ENCODE measurements at regions not wholly inside any gene's neighbourhood (a gene's known extent, or its start where the extent isn't known, plus 50 kb on each side); places are given as distances from the start of the nearest gene placed in this dataset.
"Not testable (repeated sequence)": the region's sequence is repeated elsewhere in the genome, so short reads cannot be mapped to it uniquely, and the experiment has no call there.

GRCh38 chr2:142710336-142710735 lies 167.1 kb upstream of the KYNU start:
- Histone ChIP-seq H3K4me3 (ENCODE audit: low read length) (no peak overlapping the region), H3K27me3 (ENCODE audit: control insufficient read depth, insufficient read depth, low read length) (no peaks in the 10 kb centered on the region), H3K9ac (ENCODE audit: low read length) (no peak overlapping the region), H3K4me1 (ENCODE audit: control insufficient read depth, low read depth, low read length) (no peaks in the 10 kb centered on the region), H3K9me3 (ENCODE audit: control insufficient read depth, low read depth, low read length) (no peaks in the 10 kb centered on the region), H3K36me3 (ENCODE audit: control insufficient read depth, low read depth, low read length) (no peaks in the 10 kb centered on the region), H3K27ac (ENCODE audit: low read length) (no peak overlapping the region)

GRCh38 chr2:142707318-142707717 lies 170.1 kb upstream of the KYNU start:
- no peaks in the 10 kb centered on the region for H3K36me3 ChIP-seq (ENCODE audit: control insufficient read depth, low read depth, low read length)
- H3K4me1 ChIP-seq (ENCODE audit: control insufficient read depth, low read depth, low read length) = no peaks in the 10 kb centered on the region
- H3K9ac ChIP-seq (ENCODE audit: low read length) = no peak overlapping the region
- H3K9me3 ChIP-seq (ENCODE audit: control insufficient read depth, low read depth, low read length) = no peaks in the 10 kb centered on the region
- H3K27ac ChIP-seq (ENCODE audit: low read length) = no peak overlapping the region
- no peak overlapping the region for H3K4me3 ChIP-seq (ENCODE audit: low read length)
- no peaks in the 10 kb centered on the region for H3K27me3 ChIP-seq (ENCODE audit: control insufficient read depth, insufficient read depth, low read length)

GRCh38 chr2:142702397-142702796 lies 175.1 kb upstream of the KYNU start:
- not testable (repeated sequence) for H3K4me1 ChIP-seq (ENCODE audit: control insufficient read depth, low read depth, low read length); H3K36me3 ChIP-seq (ENCODE audit: control insufficient read depth, low read depth, low read length); H3K27me3 ChIP-seq (ENCODE audit: control insufficient read depth, insufficient read depth, low read length); H3K27ac ChIP-seq (ENCODE audit: low read length); H3K4me3 ChIP-seq (ENCODE audit: low read length); H3K9ac ChIP-seq (ENCODE audit: low read length); H3K9me3 ChIP-seq (ENCODE audit: control insufficient read depth, low read depth, low read length)

- not testable (repeated sequence) for H3K9me3 ChIP-seq (ENCODE audit: control insufficient read depth, low read depth, low read length); H3K4me3 ChIP-seq (ENCODE audit: low read length); H3K4me1 ChIP-seq (ENCODE audit: control insufficient read depth, low read depth, low read length); H3K36me3 ChIP-seq (ENCODE audit: control insufficient read depth, low read depth, low read length); H3K27ac ChIP-seq (ENCODE audit: low read length); H3K9ac ChIP-seq (ENCODE audit: low read length); H3K27me3 ChIP-seq (ENCODE audit: control insufficient read depth, insufficient read depth, low read length)
Measured at GRCh38 chr2:142695350-142696257, 181.9 kb upstream of the KYNU start.

- H3K9me3 ChIP-seq (ENCODE audit: control insufficient read depth, low read depth, low read length) = no peaks in the 10 kb centered on the region
Measured at GRCh38 chr2:142694282-142694681, 183.2 kb upstream of the KYNU start.

DNA sequence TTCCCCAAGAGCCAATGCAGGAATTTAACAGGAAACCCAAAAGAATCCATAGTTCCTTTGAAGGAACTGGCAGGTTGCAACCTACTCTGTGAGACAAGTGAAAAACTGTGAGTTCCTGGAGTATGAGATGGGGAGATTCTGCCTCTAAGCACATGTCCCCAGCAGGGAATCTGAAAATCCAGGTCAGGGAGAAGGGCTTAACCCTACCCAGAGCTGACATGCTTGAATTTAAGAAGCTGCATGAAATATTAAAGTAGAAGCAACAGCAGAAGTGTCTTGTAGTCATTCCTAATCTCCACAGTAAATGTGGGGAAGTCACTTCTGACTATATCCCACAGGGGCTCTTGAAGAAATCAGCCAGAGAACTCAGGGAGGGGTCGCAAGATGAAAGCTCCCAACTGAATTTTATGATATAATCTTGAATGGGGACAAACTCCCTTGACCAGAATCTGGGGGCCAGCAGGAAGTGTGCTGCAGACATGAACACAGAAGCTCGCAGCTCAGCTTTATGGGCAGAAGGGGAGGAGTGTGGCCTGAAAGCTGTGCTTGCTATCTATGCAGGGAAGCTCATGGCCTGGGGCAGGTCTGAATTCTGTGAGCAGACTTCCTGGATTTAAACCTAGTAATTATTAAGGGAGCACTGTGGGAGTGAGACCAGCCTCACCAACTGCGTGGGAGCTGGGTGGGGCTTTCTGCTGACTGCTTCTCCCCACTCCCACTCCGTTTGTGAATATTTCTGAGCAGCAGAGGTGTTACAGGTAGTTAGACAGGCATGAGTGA lies 184.1 kb upstream of the KYNU start:
- no peak overlapping the region for H3K27ac ChIP-seq (ENCODE audit: low read length)
- H3K9me3 ChIP-seq (ENCODE audit: control insufficient read depth, low read depth, low read length) = no peaks in the 10 kb centered on the region

More at GRCh38 chr2:142694282-142694681, 183.2 kb upstream of the KYNU start:
- Histone ChIP-seq H3K4me3 (ENCODE audit: low read length) (no peak overlapping the region), H3K4me1 (ENCODE audit: control insufficient read depth, low read depth, low read length) (peaks cover 19% of the 10 kb centered on the region), H3K27me3 (ENCODE audit: control insufficient read depth, insufficient read depth, low read length) (no peaks in the 10 kb centered on the region), H3K36me3 (ENCODE audit: control insufficient read depth, low read depth, low read length) (no peaks in the 10 kb centered on the region), H3K9ac (ENCODE audit: low read length) (no peak overlapping the region), H3K27ac (ENCODE audit: low read length) (no peak overlapping the region)

DNA sequence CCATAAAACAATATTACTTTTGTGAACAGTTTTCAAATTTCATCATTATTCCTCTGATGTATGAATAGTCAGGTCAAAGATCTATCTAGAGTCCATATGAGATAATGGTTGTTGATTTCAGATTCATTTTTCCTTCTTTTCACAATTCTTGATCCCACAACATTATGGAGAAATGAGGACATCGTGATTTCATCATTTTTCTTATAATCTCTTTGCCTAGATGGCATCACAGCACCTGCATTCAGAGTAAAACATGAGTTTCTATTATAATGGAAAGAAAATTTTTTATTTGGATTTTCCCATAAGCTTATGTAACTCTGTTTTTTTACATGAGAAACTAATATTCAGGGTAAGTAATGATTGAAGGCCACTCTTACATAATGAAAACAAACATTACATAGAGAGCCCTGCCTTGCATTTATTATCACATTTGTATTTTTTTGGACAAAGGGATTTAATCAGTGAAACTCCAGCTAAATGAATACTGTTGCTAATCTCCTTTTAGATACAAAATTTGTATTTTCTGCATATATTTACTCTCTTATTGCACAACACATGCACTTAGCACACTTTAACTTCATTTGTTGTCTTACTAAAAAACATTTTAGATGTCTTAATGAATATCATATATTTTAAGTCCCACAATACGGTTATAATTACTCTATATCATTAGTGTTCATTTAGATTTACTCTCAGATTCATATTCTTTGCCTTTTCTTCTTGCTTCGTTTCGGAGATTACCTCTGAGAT lies 188.4 kb upstream of the KYNU start:
- peaks cover 19% of the 10 kb centered on the region for H3K4me1 ChIP-seq (ENCODE audit: control insufficient read depth, low read depth, low read length)
- no peaks in the 10 kb centered on the region for H3K9me3 ChIP-seq (ENCODE audit: control insufficient read depth, low read depth, low read length)
- H3K36me3 ChIP-seq (ENCODE audit: control insufficient read depth, low read depth, low read length) = no peaks in the 10 kb centered on the region
- H3K27me3 ChIP-seq (ENCODE audit: control insufficient read depth, insufficient read depth, low read length) = no peaks in the 10 kb centered on the region
- H3K27ac ChIP-seq (ENCODE audit: low read length) = no peak overlapping the region
- H3K4me3 ChIP-seq (ENCODE audit: low read length) = no peak overlapping the region
- H3K9ac ChIP-seq (ENCODE audit: low read length) = no peak overlapping the region

More for the DNA sequence above, 184.1 kb upstream of the KYNU start:
- Histone ChIP-seq H3K4me3 (ENCODE audit: low read length) (no peak overlapping the region), H3K9ac (ENCODE audit: low read length) (no peak overlapping the region), H3K36me3 (ENCODE audit: control insufficient read depth, low read depth, low read length) (no peaks in the 10 kb centered on the region), H3K4me1 (ENCODE audit: control insufficient read depth, low read depth, low read length) (peaks cover 19% of the 10 kb centered on the region), H3K27me3 (ENCODE audit: control insufficient read depth, insufficient read depth, low read length) (no peaks in the 10 kb centered on the region)

DNA sequence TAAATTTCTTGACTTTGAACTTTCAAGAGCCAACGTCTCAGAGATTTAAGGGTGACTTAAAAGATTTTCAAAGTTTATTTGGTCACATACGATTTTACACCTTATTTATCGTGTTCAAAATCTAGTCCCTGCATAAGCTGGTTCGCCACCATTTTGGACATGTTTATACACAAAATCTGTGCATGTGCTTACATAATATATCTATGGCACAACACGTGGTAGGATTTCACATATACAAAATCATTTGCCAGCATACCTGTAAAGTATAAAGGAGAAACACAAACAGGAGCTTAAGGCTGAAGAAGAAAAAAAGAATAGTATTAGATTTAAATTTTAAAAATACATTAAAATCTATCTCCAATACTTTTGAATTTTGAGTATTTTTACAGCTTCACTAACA lies 190.0 kb upstream of the KYNU start:
- Histone ChIP-seq H3K4me3 (ENCODE audit: low read length) (no peak overlapping the region), H3K9ac (ENCODE audit: low read length) (no peak overlapping the region), H3K9me3 (ENCODE audit: control insufficient read depth, low read depth, low read length) (no peaks in the 10 kb centered on the region), H3K36me3 (ENCODE audit: control insufficient read depth, low read depth, low read length) (no peaks in the 10 kb centered on the region), H3K27ac (ENCODE audit: low read length) (no peak overlapping the region), H3K4me1 (ENCODE audit: control insufficient read depth, low read depth, low read length) (peaks cover 19% of the 10 kb centered on the region), H3K27me3 (ENCODE audit: control insufficient read depth, insufficient read depth, low read length) (no peaks in the 10 kb centered on the region)

- Histone ChIP-seq H3K9me3 (ENCODE audit: control insufficient read depth, low read depth, low read length) (no peaks in the 10 kb centered on the region), H3K27ac (ENCODE audit: low read length) (no peak overlapping the region), H3K9ac (ENCODE audit: low read length) (no peak overlapping the region), H3K4me1 (ENCODE audit: control insufficient read depth, low read depth, low read length) (peaks cover 19% of the 10 kb centered on the region), H3K36me3 (ENCODE audit: control insufficient read depth, low read depth, low read length) (no peaks in the 10 kb centered on the region), H3K27me3 (ENCODE audit: control insufficient read depth, insufficient read depth, low read length) (no peaks in the 10 kb centered on the region), H3K4me3 (ENCODE audit: low read length) (no peak overlapping the region)
Measured at GRCh38 chr2:142687075-142687474, 190.4 kb upstream of the KYNU start.

DNA sequence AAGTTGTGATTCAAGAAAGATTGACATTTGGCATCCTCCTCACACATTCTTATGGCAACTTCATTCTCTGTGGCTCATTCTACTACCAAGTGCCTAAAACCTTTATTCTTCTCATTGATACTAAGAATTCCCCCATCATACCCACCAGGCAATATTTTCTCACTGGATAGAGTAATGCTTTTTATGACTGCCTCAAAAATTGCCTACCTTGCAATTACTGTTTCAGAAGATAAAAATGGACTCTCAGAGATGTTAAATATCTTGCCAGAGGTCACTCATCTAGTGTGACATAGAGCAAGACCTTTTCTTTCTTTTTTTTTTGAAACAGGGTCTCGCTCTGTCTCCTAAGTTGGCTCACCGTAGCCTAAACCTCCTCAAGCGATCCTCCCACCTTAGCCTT lies 192.8 kb upstream of the KYNU start:
- Histone ChIP-seq H3K9ac (ENCODE audit: low read length) (no peak overlapping the region), H3K9me3 (ENCODE audit: control insufficient read depth, low read depth, low read length) (no peaks in the 10 kb centered on the region), H3K4me3 (ENCODE audit: low read length) (no peak overlapping the region), H3K36me3 (ENCODE audit: control insufficient read depth, low read depth, low read length) (no peaks in the 10 kb centered on the region), H3K4me1 (ENCODE audit: control insufficient read depth, low read depth, low read length) (peaks cover 9% of the 10 kb centered on the region), H3K27ac (ENCODE audit: low read length) (no peak overlapping the region), H3K27me3 (ENCODE audit: control insufficient read depth, insufficient read depth, low read length) (no peaks in the 10 kb centered on the region)

DNA sequence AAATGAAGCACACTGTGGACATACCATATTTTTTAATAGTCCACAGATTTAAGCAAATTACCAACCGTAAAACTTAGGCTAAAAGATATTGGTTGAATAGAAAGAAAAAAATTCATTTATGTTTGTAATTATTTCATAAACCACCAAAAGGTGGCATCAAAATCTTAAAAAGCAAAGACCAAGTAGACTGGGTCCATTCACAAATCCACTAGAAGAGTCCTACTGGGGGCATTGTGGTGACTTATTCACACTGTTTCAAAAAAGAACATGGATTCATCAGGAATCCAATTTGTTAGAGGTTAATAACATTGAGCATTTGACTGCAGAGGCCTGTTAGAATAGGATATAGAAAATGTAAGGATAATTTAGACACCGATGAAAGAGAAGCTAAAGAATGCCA lies 194.9 kb upstream of the KYNU start:
- H3K27me3 ChIP-seq (ENCODE audit: control insufficient read depth, insufficient read depth, low read length) = no peaks in the 10 kb centered on the region
- H3K4me3 ChIP-seq (ENCODE audit: low read length) = no peak overlapping the region
- H3K9ac ChIP-seq (ENCODE audit: low read length) = no peak overlapping the region
- peaks cover 7% of the 10 kb centered on the region for H3K4me1 ChIP-seq (ENCODE audit: control insufficient read depth, low read depth, low read length)
- H3K36me3 ChIP-seq (ENCODE audit: control insufficient read depth, low read depth, low read length) = no peaks in the 10 kb centered on the region
- no peak overlapping the region for H3K27ac ChIP-seq (ENCODE audit: low read length)
- H3K9me3 ChIP-seq (ENCODE audit: control insufficient read depth, low read depth, low read length) = no peaks in the 10 kb centered on the region

Data from iPS-18a (cell line).